Suprapubic skin (tissue), 4 donors: ENCODE measurements at regions not wholly inside any gene's neighbourhood (a gene's known extent, or its start where the extent isn't known, plus 50 kb on each side); places are given as distances from the start of the nearest gene placed in this dataset.

Source experiments
- DNase-seq, 2 donors: peaks; one replicate each; pipeline ENCODE4 v3.0.0-alpha.2; 2019; ENCODE audit warnings: low spot score in 2 of 2
- H3K27ac ChIP-seq: fragments of 200-600 bp; sonication (generic); one replicate; pipeline ENCODE4 v1.5.1; 2019
- H3K27me3 ChIP-seq: fragments of 200-600 bp; sonication (generic); one replicate; pipeline ENCODE4 v1.5.1; 2019
- H3K36me3 ChIP-seq: fragments of 200-600 bp; sonication (generic); one replicate; pipeline ENCODE4 v1.5.1; 2019
- H3K4me1 ChIP-seq: fragments of 200-600 bp; sonication (generic); one replicate; pipeline ENCODE4 v1.5.1; 2019
- H3K4me3 ChIP-seq: fragments of 200-600 bp; sonication (generic); one replicate; pipeline ENCODE4 v1.5.1; 2019; ENCODE audit warnings: mild to moderate bottlenecking
- H3K9me3 ChIP-seq: fragments of 200-600 bp; sonication (generic); one replicate; pipeline ENCODE4 v1.5.1; 2019
- EP300 ChIP-seq: sonication (generic); formaldehyde crosslinking; IDR thresholded peaks from one replicate; pipeline ENCODE4 v1.6.1; 2017; ENCODE audit warnings: antibody characterized with exemption
- POLR2A ChIP-seq, 2 donors: fragments of 450-650 bp; IDR thresholded peaks; one replicate each; pipeline ENCODE4 v1.6.1; 2017; ENCODE audit warnings: antibody characterized with exemption in 2 of 2, mild to moderate bottlenecking in 2 of 2, moderate library complexity in 2 of 2
- POLR2AphosphoS5 ChIP-seq, 3 donors: sonication (generic); formaldehyde crosslinking; IDR thresholded peaks; one replicate each; pipeline ENCODE4 v1.6.1; 2017; ENCODE audit warnings: antibody characterized with exemption in 3 of 3
- WGBS: methylation state at CpG from one replicate; pipeline ENCODE4 v1.1.5; 2018; 5-methylcytosine and 5-hydroxymethylcytosine counted together
- TF ChIP-seq, protein P1 (sequence below), 2 donors: fragments of 200-600 bp in 1 of 2; fragments of 450-650 bp in 1 of 2; sonication (generic) in 1 of 2; IDR thresholded peaks; one replicate each; pipeline ENCODE4 v1.5.1; 2016 to 2019; ENCODE audit warnings: antibody characterized with exemption in 2 of 2, mild to moderate bottlenecking in 1 of 2, moderate library complexity in 1 of 2

DNA sequence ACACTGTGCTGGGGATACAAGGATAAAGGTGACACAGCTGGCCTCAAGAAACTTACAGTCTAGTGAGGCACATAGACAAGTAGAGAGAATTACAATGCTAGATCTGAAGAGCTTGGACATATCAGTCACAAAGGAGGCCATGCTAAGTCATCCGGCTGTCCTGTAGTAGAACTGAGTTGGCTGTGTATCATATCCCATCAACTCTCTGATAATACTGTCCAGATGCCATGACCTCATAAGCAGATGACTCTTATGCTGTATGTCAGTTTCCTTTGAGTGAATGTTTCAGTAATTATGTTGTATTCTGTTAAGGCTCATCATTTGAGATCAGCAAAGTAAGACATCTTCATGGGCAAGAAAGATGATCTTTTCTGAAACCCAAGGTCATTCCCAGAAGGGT, 442.9 kb downstream of the MID1IP1 start:
- H3K36me3 ChIP-seq = no peaks in the 10 kb centered on the region
- no peaks in the 10 kb centered on the region for H3K9me3 ChIP-seq
- no peaks in the 10 kb centered on the region for H3K4me1 ChIP-seq
- no peak overlapping the region for H3K4me3 ChIP-seq
- H3K27me3 ChIP-seq = no peaks in the 10 kb centered on the region
- TF ChIP-seq EP300 (no peak), POLR2A (IDR thresholded peaks at IDR 0.05) (no peak), POLR2AphosphoS5 (IDR thresholded peaks at IDR 0.05) (no peak)
- TF ChIP-seq, protein P1, sequence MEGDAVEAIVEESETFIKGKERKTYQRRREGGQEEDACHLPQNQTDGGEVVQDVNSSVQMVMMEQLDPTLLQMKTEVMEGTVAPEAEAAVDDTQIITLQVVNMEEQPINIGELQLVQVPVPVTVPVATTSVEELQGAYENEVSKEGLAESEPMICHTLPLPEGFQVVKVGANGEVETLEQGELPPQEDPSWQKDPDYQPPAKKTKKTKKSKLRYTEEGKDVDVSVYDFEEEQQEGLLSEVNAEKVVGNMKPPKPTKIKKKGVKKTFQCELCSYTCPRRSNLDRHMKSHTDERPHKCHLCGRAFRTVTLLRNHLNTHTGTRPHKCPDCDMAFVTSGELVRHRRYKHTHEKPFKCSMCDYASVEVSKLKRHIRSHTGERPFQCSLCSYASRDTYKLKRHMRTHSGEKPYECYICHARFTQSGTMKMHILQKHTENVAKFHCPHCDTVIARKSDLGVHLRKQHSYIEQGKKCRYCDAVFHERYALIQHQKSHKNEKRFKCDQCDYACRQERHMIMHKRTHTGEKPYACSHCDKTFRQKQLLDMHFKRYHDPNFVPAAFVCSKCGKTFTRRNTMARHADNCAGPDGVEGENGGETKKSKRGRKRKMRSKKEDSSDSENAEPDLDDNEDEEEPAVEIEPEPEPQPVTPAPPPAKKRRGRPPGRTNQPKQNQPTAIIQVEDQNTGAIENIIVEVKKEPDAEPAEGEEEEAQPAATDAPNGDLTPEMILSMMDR (IDR thresholded peaks at IDR 0.05) = no peak
- 84% methylated on average over 1 of the region's 1 CpG for WGBS
- no peak for DNase-seq
- no peak overlapping the region for H3K27ac ChIP-seq

DNA sequence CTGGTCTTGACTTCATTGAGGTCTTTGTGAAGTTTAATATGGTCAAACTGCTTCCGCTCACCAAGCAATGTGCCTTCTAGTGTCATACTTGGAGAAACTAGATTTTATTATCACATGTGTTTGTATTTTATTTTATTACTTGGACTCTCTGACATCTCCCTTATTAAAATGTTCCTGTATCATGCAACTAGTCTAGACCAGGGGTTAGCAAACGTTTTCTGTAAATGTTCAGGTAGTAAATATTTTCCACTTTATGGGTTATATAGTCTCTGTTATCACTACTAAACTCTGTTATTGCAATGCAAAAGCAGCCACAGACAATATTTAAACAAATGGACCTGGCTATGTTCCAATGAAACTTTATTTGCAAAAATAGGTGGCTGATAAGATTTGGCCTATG, 443.8 kb downstream of the MID1IP1 start:
- Histone ChIP-seq H3K9me3 (no peaks in the 10 kb centered on the region), H3K4me3 (no peak overlapping the region), H3K4me1 (no peaks in the 10 kb centered on the region), H3K36me3 (no peaks in the 10 kb centered on the region), H3K27ac (no peak overlapping the region), H3K27me3 (no peaks in the 10 kb centered on the region)
- 51% methylated on average over 2 of the region's 2 CpGs for WGBS
- no peak for DNase-seq
- TF ChIP-seq POLR2A (IDR thresholded peaks at IDR 0.05) = no peak
- no peak for TF ChIP-seq POLR2AphosphoS5 (IDR thresholded peaks at IDR 0.05)
- TF ChIP-seq, protein P1 (IDR thresholded peaks at IDR 0.05) = no peak
- no peak for TF ChIP-seq EP300

DNA sequence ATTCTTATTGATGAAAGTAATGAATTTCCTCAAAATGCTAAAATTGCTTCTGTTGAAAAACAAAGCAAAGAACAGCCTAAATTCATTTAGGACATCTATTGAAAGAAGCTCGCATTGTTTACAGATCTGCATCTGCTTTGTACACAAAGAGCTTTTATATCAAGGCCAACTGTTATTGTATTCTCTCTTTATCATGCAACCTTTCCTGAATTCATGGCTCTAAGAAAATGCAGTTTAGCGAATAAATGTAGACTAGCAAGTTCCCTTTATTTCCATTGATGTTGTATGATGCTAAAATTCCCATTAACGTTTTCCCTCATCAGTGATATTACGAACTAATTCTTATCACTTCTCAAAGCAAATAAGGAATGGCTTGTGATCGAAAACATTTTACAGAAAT, 446.3 kb downstream of the MID1IP1 start:
- no peaks in the 10 kb centered on the region for H3K27me3 ChIP-seq
- no peak for TF ChIP-seq EP300
- TF ChIP-seq, protein P1 (IDR thresholded peaks at IDR 0.05) = no peak
- no peak for TF ChIP-seq POLR2A (IDR thresholded peaks at IDR 0.05)
- TF ChIP-seq POLR2AphosphoS5 (IDR thresholded peaks at IDR 0.05) = no peak
- 76% methylated on average over 5 of the region's 5 CpGs for WGBS

DNA sequence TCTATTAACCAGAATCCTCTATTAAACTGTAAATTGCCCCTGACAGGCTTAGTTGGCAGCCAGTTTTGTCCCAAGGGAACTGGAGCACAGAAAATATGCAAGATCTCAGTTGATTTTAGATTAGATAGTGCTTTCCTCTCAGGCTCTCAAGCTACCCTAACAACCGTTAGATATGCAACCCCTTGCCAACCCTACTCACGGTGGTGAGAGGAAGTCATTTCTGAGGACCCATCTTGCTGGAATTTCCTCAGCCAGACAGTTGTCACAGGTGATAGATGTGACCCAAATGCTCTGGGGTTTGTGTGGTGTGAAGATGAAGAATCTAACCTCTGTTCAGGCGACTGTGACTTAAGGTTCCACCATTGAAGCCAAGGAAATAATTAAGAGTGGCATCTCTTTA, 447.1 kb downstream of the MID1IP1 start:
- Histone ChIP-seq H3K4me1 (no peaks in the 10 kb centered on the region), H3K9me3 (no peaks in the 10 kb centered on the region), H3K27ac (no peak overlapping the region), H3K36me3 (no peaks in the 10 kb centered on the region), H3K4me3 (no peak overlapping the region), H3K27me3 (no peaks in the 10 kb centered on the region)
- TF ChIP-seq, protein P1 (IDR thresholded peaks at IDR 0.05) = no peak
- DNase-seq = no peak
- WGBS = 29% methylated on average over 3 of the region's 3 CpGs

More for the DNA sequence above, 446.3 kb downstream of the MID1IP1 start:
- H3K9me3 ChIP-seq = no peaks in the 10 kb centered on the region
- no peaks in the 10 kb centered on the region for H3K36me3 ChIP-seq
- no peaks in the 10 kb centered on the region for H3K4me1 ChIP-seq
- no peak overlapping the region for H3K4me3 ChIP-seq
- H3K27ac ChIP-seq = no peak overlapping the region
- DNase-seq = no peak

DNA sequence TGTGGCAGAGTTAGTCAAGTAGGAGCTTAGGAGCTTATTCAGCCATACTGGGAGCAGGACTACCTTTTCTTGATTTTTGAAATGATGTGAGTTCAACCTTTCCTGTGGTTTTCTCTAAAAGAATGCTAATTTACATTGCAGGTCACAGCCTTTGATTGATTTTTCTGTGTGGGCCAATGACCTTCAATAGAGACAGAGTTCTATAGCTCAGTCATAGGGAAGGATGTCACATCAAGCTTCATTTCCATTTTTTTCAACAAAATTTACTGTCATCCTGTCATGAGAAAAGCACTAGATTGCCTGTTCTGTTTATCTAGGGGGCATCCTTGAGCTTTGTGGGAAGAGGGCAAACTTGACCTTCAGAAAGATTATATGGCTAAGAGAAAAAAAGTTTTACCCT, 448.7 kb downstream of the MID1IP1 start:
- Histone ChIP-seq H3K36me3 (no peaks in the 10 kb centered on the region), H3K4me1 (no peaks in the 10 kb centered on the region), H3K27ac (no peak overlapping the region), H3K4me3 (no peak overlapping the region), H3K9me3 (no peaks in the 10 kb centered on the region), H3K27me3 (no peaks in the 10 kb centered on the region)
- TF ChIP-seq EP300 = no peak
- DNase-seq = no peak

DNA sequence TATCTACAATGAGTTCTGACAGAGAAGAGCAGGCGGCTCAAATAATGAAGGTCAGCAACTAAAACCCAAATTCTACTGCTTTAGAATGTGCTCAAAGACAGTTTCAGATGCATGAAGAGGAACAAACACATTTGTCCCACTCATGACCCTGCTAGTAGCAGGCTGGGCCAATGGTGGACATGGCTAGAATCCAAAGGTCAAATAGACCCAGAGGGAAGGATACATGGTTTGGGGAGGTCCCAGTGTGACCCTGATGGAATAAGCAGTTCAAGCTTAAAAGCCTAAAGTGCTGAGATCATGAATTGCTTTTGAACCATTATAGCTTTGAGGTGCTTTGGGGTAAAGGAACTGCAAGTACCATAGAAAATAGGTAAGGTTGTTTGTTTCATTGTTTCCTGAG, 450.7 kb downstream of the MID1IP1 start:
- TF ChIP-seq EP300 (no peak), POLR2A (IDR thresholded peaks at IDR 0.05) (no peak), POLR2AphosphoS5 (IDR thresholded peaks at IDR 0.05) (no peak)
- TF ChIP-seq, protein P1 (IDR thresholded peaks at IDR 0.05) = no peak
- H3K9me3 ChIP-seq = no peaks in the 10 kb centered on the region
- H3K36me3 ChIP-seq = no peaks in the 10 kb centered on the region
- WGBS = 67% methylated on average over 1 of the region's 1 CpG
- no peak overlapping the region for H3K27ac ChIP-seq
- H3K27me3 ChIP-seq = no peaks in the 10 kb centered on the region
- H3K4me1 ChIP-seq = no peaks in the 10 kb centered on the region
- H3K4me3 ChIP-seq = no peak overlapping the region
- no peak for DNase-seq
